GM21390 (cell line): ENCODE measurements at regions not wholly inside any gene's neighbourhood (a gene's known extent, or its start where the extent isn't known, plus 50 kb on each side); places are given as distances from the start of the nearest gene placed in this dataset.

ENCODE experiments used
- ATAC-seq: cut with Tn5 transposase; IDR thresholded peaks from one replicate; pipeline ENCODE4 v1.9.1; 2021; ENCODE audit not compliant: unreplicated experiment

DNA sequence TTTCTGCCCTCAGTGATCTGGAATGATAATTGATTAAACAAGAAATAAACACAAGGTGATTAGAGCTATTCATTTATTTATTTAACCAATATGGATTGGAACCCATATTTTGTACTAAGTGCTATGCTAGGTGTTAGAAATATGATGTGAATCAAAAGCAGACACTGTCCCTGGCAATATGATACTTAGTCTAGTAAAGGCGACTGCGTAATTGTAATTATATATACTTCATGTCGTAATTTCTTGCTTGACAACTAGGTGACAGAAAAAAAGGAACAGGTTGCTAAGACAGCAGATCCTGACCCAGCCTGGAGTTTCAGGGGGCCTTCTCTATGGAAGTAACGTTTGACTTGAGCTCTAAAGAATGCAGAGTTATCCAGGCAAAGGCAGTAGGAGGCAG lies 236.5 kb upstream of the F9 start:
- no peak for ATAC-seq

DNA sequence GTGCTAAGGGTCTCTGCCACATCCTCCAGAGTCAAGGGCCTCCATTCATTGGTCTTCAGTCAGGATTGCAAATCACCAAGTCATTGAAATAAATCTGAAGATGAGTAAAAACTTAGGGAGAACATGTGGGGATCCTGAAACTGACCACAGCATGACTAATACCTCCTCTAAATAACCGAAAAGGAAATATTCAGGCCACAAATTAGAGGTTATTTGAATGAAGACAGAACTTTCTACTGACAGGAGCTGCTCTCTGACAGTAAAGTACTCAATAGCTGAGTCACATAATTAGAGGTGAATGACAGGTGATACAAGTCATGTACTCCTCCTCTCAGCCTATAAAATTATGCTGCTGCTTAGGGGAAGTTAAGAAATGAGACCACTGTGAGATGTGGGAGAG lies 240.2 kb upstream of the F9 start:
- ATAC-seq, result peak; percentile 89

DNA sequence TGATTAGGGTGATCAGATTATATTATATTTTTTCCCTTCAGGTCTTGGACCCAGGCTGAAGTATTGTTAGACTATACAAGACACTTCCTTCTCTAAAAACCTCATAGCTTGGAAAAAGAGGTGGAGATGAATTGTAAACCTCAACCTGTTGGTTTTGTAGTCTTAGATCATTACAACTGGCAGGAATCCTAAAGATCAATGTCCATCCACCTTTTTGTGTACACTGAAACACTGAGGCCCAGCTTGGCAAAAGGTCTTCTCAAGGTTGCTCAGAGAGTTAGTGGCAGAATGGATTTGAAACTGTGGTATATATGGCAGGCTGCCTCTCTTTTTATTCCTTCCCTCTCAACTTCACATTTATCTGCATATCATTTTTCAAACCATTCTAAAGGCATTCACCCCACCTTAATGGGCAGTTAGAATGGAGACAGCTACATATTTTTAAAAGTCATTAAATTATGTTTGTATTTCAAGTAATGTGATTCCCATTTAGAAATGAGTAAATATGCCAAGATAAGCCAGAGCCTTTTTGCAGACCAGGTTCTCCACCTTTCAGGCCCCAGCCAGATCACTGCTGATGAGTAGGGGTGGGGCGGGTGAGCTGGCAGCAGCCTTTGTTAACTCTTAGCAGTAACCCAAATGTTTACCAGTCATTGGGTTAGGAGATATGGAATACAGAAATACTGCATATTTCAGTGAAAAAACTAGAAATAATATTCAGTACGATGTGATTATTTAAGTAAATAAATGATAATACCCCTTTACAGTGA lies 243.2 kb upstream of the F9 start:
- no peak for ATAC-seq

DNA sequence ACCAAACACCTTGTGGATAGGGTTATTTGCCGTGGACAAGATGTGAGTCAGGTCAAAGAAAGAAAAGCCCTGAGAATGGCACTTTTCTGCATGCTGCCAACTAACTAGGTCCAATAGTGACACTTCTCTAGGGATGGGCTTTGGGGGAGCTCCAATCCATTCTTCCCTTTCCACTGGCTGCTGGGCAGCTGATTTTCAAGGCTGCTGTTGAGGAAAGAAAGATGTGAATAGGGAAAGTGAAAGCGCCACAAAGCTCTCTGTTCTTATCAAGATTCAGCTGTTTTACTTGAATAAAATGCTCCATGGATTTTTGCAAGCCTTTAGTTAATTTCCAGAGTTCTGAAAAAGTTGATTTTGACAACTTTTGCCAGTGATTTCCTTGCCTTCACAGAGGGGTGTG lies 244.2 kb upstream of the F9 start:
- no peak for ATAC-seq

DNA sequence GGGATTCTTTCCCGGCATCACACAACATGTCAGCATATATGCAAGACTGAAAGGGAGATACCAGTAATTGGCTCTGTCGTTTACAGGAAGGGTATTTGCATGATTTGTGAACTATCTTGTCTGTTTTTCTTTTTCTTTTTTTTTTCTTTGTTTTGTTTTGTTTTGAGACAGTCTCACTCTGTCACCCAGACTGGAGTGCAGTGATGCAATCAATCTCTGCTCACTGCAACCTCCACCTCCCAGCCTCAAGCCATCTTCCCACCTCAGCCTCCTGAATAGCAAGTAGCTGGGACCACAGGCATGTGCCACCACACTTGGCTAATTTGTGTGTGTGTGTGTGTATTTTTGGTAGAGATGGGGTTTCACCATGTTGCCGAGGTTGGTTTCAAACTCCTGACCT lies 262.7 kb upstream of the F9 start:
- no peak for ATAC-seq

DNA sequence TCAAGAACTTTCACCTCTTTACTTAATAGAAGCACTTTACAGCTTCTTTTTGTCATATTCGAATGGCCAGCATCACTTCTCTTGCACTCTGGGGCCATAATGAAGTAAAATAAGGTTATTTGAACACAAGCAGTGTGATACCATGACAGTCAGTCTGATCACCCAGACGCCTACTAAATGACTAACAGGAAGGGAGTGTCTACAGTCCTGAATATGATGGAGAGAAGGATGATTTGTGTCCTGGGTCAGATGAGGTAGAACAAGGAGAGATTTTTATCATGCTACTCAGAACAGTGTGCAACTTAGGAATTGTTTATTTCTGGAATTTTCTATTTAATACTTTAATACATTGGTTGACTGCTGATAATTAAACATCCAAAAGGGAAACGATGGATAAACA lies 284.2 kb upstream of the F9 start:
- no peak for ATAC-seq

DNA sequence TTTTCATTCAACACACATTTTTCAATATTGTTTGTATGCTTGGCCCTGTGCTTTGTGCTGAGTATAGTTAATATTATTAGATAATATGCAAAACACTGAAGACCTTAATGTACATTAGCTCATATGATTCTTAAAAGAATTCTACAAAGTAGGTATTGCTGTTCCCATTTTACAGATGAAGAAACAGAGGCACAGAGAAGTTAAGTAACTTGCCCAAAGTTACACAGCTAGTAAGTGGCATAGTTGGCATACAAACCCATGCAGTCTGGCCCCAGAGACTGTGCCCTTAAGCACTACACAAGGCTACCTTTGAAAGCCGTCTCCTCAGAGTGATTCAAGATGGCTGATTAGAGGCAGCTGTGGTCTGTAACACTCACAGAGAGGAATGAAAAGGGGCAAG lies 293.4 kb upstream of the F9 start:
- no peak for ATAC-seq

DNA sequence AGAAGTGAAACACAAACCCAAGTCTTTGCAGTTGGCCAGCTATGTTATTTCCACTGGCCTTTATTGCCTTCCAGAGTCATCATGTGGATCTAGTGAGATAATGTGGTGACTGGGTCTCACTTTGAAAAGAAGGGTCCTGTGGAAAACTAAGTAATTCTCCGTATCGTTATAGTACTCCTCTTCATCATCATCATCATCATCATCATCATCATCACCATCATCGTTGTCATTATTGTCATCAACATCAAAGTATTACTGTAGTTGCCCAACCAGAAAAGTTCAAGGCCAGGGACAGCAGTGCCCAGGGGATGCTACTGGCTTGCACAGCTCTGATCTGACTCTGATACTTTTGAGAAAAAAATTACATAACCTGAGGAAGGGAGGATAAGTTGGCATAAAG lies 295.6 kb upstream of the F9 start:
- no peak for ATAC-seq

DNA sequence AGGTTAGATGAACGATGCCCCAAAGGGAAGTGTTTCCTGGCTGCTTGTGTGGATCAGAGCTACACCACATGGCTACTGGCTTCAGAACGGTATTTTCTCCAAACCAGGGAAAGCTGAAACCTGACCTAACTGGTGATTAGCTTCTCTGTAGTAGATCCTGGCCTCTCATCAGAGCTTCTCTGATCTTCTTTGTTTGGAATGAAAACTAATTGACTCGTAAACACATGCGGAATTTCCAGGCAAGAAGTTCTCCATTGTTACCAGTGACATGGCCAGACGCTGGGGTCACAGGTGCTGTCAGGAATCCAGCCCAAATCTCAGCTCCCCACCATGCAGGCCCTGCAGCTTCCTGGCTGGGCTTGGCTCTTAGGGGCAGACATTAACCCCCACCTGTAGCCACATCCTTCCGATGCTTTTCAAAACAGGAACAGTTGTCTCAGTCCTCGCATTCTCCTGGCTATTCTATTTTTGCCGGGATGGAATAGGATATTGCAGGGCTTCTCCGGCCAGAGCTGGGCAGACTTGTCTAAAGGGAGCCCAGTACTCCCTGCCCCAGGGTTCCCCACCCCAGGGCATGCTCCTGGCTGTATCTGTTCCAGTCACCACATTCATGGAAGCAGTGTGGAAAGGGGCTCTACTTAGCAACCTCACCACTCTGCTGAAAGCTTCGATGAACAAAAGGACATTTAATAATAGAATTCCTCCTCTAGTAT lies 305.4 kb upstream of the F9 start:
- no peak for ATAC-seq

DNA sequence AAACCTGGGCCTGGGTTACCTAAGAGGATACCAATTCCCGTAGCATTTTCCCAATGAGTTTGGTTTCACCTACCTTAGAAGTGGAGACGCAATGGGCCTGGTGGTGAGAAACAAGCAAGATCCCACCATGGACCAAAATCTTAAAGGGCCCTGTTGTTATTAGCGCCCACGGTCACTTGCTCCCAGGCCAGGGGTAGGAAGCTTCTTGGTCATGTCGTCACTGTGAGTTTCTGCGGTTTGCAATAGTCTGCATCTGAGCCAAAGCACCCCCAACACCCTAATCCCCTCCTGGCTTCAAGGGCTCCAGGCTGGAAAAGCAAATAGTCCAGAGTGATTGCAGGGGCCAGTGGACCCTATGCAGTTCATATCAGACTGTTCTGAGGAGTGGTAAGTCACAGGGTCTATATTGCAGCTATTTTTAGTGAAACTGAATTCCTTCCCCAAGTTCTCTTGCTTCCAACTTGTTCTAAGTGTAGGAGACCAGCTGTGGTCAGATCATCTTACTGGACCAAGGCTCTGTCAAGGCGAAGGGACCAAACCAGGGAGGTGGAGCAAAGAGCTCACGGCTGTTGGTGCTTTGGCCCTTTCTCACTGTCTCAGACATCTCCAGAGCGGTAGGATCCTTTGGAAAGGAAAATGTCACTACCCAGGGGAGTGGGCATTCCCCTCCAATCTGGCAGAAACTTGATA lies 307.9 kb upstream of the F9 start:
- ATAC-seq, result no peak

DNA sequence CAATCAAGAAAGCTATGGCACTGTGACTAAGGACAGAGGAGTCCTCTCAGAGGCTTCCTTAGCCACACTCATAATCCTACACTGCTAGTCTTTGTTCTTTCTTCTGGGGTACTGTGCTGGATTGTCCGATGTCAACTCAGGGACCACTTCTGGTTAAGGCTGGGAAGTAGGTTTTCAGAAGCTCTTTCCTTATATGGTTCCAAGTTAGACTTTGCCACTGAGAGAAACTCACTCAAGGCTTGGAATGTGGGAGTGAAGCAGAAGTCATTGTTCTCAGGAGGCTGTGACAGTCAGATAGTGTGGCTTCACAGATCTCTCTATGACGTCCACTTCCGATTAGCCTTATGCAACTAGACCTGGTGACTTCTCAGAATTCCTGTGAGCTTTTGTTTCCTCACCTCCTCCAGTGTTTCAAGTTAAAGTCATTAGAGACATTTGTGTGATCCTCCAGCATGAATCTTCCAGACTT lies 317.3 kb upstream of the F9 start:
- ATAC-seq, result no peak

DNA sequence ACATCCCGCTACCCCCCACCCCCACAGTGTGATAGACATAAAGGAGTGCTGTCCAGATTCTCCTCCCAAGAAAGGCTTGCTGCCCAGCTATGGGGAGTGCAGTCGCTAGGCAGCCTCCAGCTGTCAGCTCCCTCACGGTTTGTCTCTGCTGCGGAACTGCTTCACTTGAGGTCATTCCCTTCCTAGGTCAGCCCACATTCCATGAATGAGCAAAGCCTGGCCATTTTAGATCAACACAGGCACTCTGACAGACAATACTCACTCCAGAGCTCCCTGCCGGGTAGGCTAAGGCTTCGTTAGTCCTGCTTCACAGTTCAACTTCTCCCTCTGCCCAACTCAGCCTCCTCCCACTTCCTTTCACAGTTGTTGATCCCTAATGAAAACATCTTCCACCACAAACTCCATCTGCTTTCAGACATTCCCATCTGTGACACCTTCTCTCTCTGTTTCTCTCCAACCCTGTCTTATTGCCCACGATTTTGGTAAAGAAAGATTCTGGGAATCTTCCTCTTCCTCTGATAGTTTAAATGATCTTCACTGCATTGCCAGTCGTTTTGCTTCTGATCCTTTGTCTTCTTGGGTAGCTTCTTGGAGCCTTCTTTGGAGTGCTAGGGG lies 318.9 kb upstream of the F9 start:
- ATAC-seq, result no peak

DNA sequence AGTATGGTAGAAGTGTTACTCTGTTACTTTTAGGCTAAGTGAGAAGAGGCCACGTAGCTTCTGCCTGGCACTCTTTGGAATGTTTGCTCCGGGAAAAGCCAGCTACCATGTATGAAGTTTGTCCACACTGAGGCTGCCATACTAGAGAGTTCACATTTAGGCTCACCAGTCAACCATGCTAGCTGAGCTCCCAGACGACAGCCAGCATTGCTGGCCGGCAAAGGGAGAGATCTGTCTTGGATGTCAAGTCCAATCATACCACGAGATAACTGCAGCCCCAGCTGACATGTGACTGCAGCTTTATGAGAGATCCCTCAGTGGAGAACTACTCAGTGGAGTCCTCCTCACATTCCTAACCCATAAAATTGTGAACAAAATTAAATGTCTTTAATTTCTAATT lies 321.2 kb upstream of the F9 start:
- no peak for ATAC-seq

DNA sequence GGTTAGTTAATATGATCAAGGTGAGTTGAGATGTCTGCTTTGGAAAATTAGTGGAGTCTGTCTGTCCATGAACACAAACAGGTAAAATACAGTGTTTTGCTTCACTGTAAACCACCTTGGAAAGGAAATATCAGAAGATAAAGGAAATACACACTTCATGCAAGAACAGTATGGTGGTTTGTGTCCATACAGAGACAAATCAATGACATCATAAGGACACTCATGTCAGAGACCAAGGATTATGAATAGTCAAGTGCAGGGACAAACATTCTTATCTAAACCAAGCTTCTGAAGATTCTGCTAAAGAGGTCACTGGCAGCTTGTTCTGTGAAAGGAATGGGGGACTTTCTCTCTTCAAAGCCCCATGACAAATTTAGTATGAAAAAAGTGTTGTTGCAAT lies 322.9 kb upstream of the F9 start:
- no peak for ATAC-seq

DNA sequence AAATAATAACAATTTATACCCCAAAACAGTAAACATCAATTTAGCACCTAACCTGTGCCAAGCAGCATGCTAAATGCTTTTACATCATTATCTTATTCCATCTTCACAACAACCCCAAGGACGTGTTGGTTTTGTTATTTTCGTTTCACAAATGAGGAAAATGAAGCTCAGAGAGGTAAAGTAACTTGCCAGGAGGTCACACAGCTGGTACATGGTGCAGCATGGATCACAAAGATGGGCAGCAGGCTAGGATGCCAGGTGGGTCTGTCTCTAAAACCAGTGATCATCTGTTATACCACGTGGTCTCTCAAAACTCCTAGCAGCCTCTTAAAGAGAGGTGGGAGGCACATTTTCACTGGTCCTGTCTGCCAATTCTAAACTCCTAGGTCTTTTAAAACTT lies 323.6 kb upstream of the F9 start:
- ATAC-seq, result no peak

DNA sequence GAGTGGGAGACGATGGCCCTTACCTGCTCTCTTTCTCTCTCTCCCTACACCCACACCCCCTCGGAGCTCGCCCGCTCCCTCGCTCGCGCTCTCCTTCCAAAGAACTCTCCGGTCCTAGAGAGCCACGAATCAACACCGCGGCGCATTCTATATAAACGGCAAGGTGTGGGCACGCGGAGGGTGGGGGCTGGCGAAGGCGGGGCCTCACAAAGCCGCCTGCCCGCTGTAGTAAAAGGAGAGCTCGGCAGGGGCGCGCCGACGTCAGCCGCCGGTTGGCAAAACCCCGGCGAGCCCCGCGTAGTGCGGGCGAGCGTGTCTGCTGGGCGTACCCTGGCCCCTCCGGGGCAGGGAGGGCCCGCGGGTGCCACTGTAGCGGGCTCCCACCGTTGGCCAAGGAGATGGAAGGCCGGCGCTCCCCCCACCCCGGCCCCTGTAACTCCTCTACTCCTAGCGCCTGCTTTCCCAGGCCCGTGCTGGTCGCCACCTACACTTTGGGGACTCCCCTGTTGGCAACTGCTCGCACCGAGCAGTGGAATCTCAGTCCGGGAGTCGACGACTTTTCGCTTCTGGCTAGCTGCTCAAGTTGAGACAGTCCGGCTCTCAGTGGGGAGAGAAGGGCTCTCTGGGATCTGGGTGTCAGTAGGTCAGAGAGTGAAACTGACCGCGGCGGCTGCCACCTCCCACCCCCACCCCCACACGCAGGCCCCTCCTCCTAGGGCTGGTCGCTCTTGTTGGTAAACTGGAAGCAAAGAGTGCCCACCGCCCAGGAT lies 325.5 kb upstream of the F9 start:
- ATAC-seq, result peak; percentile 45

DNA sequence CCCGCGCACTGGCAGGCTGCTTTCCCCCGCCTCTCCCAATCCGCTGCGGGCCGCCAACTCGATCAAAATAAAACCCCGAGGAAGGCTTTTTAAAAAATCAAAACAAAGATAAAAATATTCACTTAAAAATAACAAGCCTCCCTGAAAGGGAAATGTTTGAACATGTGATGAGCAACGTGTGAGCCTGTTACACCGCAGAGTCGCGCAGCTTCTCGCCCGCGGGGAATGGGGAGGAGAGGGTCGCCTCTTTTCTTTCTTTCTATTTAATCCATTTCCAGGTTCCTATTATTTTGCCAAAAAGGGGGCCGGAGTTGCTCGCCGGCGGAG lies 326.0 kb upstream of the F9 start:
- no peak for ATAC-seq

DNA sequence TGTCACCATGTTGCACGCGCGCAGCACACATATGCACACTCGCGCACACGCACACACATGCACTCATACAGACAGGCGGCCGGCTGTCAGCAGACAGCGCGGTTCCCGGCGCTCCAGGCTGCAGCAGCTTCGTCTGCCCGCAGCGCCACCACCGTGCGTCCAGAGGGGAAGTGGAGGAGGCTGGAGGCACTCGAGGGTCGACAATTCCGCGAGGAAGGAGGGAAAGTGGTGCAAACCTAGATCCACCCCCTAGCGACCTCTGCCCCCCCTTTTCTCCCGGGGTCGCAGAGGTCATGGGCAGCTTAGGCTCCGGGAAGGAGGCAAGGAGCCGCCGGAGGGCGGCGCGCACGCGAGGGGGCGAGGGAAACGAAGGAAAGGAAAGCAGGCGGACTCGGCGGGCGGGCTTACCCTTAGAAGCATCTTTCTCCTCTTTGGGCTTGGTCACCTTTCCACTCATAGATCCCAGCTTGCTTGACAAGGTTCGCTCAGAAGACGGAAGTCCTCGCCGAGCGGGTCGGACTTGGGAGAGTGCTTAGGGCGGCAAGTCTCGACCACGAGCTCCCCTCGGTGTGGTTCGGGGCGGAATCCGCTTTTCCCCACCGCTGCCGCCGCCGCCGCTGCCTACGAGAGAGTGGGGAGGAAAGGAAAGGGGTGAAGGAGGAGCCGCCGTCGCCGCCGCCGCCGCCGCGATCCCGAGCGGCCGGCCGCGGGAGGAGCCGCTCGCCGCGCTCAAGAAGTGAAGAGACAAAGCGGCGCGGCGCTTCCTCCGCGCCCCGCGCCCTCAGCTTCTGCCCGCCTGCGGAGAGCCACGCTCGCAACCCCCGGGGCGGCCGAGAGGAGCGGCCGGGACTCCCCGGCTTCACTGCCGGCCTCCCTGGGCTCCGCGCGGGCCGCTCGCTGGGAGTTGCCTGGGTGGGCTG lies 326.6 kb upstream of the F9 start:
- no peak for ATAC-seq

DNA sequence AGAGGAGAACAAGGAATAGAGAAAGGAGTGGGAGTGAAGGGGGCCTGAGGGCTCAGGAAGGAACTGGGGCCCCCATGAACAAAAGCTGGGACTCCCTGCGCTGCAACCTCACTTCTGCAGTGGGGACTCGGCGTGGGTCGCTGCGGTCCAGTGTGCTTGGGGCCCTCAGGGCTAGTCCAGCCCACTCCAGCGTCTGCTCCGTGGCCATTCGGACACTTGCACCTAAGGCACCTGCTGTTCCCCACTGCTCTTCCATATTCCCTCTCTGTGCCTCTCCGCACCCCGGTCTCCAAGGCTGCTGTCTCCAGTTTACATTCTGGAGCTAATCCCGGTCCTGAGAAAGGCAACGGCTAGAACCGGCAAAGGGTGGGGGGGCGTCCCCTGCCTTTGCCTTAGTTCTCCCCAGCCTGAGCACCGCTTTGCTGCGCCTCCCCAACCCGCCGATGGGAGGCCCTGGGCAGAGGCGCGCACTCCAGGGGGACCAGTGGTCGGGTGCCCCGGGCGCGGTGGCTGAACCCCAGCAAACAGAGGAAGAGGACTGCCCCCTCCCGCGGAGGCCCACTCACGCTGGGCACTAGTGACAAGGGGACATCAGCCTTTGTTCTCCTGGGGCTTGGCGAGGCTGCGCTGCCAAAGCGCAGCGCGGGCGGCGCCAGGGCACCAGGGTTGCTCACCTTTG lies 327.7 kb upstream of the F9 start:
- ATAC-seq, result no peak
